Neural progenitor cell (in vitro differentiated cells): ENCODE measurements at regions not wholly inside any gene's neighbourhood (a gene's known extent, or its start where the extent isn't known, plus 50 kb on each side); places are given as distances from the start of the nearest gene placed in this dataset.

Experiments used
- CTCF ChIP-seq: fragments of 200-600 bp; sonication (generic); IDR thresholded peaks from 2 replicates; pipeline ENCODE4 v1.5.1; 2017; ENCODE audit warnings: antibody characterized with exemption, mild to moderate bottlenecking
- EZH2 ChIP-seq: fragments of 200-600 bp; sonication (generic); IDR thresholded peaks from 2 replicates; pipeline ENCODE4 v1.6.1; 2017; ENCODE audit warnings: antibody characterized with exemption, mild to moderate bottlenecking, moderate library complexity

- TF ChIP-seq CTCF: no peak
- no peak for TF ChIP-seq EZH2
These were observed 104.3 kb upstream of the TNRC6C start for GRCh38 chr17:77854083-77854758.
